GM04504 (cell line): ENCODE measurements at regions not wholly inside any gene's neighbourhood (a gene's known extent, or its start where the extent isn't known, plus 50 kb on each side); places are given as distances from the start of the nearest gene placed in this dataset.

ENCODE experiments used
- DNase-seq: peaks from one replicate; pipeline ENCODE4 v3.0.0-alpha.2; 2012; ENCODE audit warnings: low read depth

GRCh38 chr3:139778682-139779233, 101.0 kb upstream of the NMNAT3 start:
- DNase-seq: no peak

GRCh38 chr3:139774560-139775302, 97.0 kb upstream of the NMNAT3 start:
- DNase-seq: peak; percentile 32

GRCh38 chr3:139772539-139773500, 95.0 kb upstream of the NMNAT3 start:
- DNase-seq: peak; percentile 65

GRCh38 chr3:139771331-139771730, 93.6 kb upstream of the NMNAT3 start:
- no peak for DNase-seq

GRCh38 chr3:139770577-139770976, 92.8 kb upstream of the NMNAT3 start:
- DNase-seq: no peak

GRCh38 chr3:139769796-139770195, 92.0 kb upstream of the NMNAT3 start:
- no peak for DNase-seq

GRCh38 chr3:139764936-139765335, 87.2 kb upstream of the NMNAT3 start:
- DNase-seq: peak; percentile 75

GRCh38 chr3:139764069-139764905, 86.5 kb upstream of the NMNAT3 start:
- no peak for DNase-seq

- no peak for DNase-seq
These were observed 84.5 kb upstream of the NMNAT3 start for GRCh38 chr3:139762302-139762701.

GRCh38 chr3:139759470-139759869, 81.7 kb upstream of the NMNAT3 start:
- DNase-seq: no peak

- DNase-seq: no peak
These were observed 81.0 kb upstream of the NMNAT3 start for GRCh38 chr3:139758654-139759291.

- DNase-seq: no peak
These were observed 79.8 kb upstream of the NMNAT3 start for GRCh38 chr3:139757448-139758030.

- DNase-seq: no peak
These were observed 78.8 kb upstream of the NMNAT3 start for GRCh38 chr3:139756529-139757103.

GRCh38 chr3:139755551-139755950, 77.8 kb upstream of the NMNAT3 start:
- no peak for DNase-seq

GRCh38 chr3:139751789-139752188, 74.0 kb upstream of the NMNAT3 start:
- DNase-seq: no peak

- no peak for DNase-seq
These were observed 68.7 kb upstream of the NMNAT3 start for GRCh38 chr3:139746481-139746880.

GRCh38 chr3:139745831-139746230, 68.1 kb upstream of the NMNAT3 start:
- peak; percentile 5 for DNase-seq

- no peak for DNase-seq
These were observed 60.9 kb upstream of the NMNAT3 start for GRCh38 chr3:139738697-139739096.

GRCh38 chr3:139737682-139738361, 60.0 kb upstream of the NMNAT3 start:
- no peak for DNase-seq

GRCh38 chr3:139735191-139735590, 57.4 kb upstream of the NMNAT3 start:
- DNase-seq: no peak
